HG03097 (cell line): ENCODE measurements at regions not wholly inside any gene's neighbourhood (a gene's known extent, or its start where the extent isn't known, plus 50 kb on each side); places are given as distances from the start of the nearest gene placed in this dataset.
"Not testable (repeated sequence)": the region's sequence is repeated elsewhere in the genome, so short reads cannot be mapped to it uniquely, and the experiment has no call there.

ENCODE experiments used
- ATAC-seq: cut with Tn5 transposase; IDR thresholded peaks from one replicate; pipeline ENCODE4 v1.9.1; 2021; ENCODE audit not compliant: unreplicated experiment, low FRiP score

GRCh38 chr9:111276431-111277128 is 53.4 kb downstream of the OR2K2 start:
- ATAC-seq = no peak

- ATAC-seq = no peak
These were observed 55.3 kb downstream of the OR2K2 start for GRCh38 chr9:111274737-111275136.

GRCh38 chr9:111272581-111272980 is 57.4 kb downstream of the OR2K2 start:
- ATAC-seq = no peak

GRCh38 chr9:111271481-111272080 is 58.4 kb downstream of the OR2K2 start:
- no peak for ATAC-seq

GRCh38 chr9:111271047-111271446 is 59.0 kb downstream of the OR2K2 start:
- ATAC-seq = no peak

- ATAC-seq = not testable (repeated sequence)
These were observed 64.0 kb downstream of the OR2K2 start for GRCh38 chr9:111266024-111266423.

GRCh38 chr9:111263116-111263515 is 66.9 kb downstream of the OR2K2 start:
- no peak for ATAC-seq

GRCh38 chr9:111258875-111259271 is 71.2 kb downstream of the OR2K2 start:
- no peak for ATAC-seq

GRCh38 chr9:111258209-111258874 is 71.7 kb downstream of the OR2K2 start:
- no peak for ATAC-seq

- no peak for ATAC-seq
These were observed 76.1 kb downstream of the OR2K2 start for GRCh38 chr9:111253742-111254437.

GRCh38 chr9:111250875-111251842 is 78.9 kb downstream of the OR2K2 start:
- no peak for ATAC-seq

GRCh38 chr9:111237447-111237846 is 92.6 kb downstream of the OR2K2 start:
- ATAC-seq = peak; percentile 56

- ATAC-seq = no peak
These were observed 93.7 kb downstream of the OR2K2 start for GRCh38 chr9:111236332-111236731.

GRCh38 chr9:111233963-111234362 is 96.1 kb downstream of the OR2K2 start:
- ATAC-seq = no peak

- ATAC-seq = no peak
These were observed 96.8 kb downstream of the OR2K2 start for GRCh38 chr9:111232997-111233790.

GRCh38 chr9:111231801-111232580 is 98.0 kb downstream of the OR2K2 start:
- ATAC-seq = no peak

GRCh38 chr9:111222757-111223156 is 107.3 kb downstream of the OR2K2 start:
- no peak for ATAC-seq

- ATAC-seq = no peak
These were observed 117.2 kb downstream of the OR2K2 start for GRCh38 chr9:111212874-111213273.

- no peak for ATAC-seq
These were observed 131.1 kb downstream of the OR2K2 start for GRCh38 chr9:111198936-111199335.
